Glomerular visceral epithelial cell (primary cell): ENCODE measurements at regions not wholly inside any gene's neighbourhood (a gene's known extent, or its start where the extent isn't known, plus 50 kb on each side); places are given as distances from the start of the nearest gene placed in this dataset.

ENCODE experiments used
- DNase-seq: peaks from one replicate; pipeline ENCODE4 v3.0.0-alpha.2; 2016; ENCODE audit errors: extremely low spot score

GRCh38 chr2:128690869-128691268, 372.2 kb upstream of the HS6ST1 start:
- no peak for DNase-seq

- DNase-seq = no peak
Measured at GRCh38 chr2:128691526-128691925, 372.9 kb upstream of the HS6ST1 start.

- no peak for DNase-seq
Measured at GRCh38 chr2:128692895-128693742, 374.5 kb upstream of the HS6ST1 start.

- DNase-seq = no peak
Measured at GRCh38 chr2:128693743-128694029, 375.0 kb upstream of the HS6ST1 start.

- no peak for DNase-seq
Measured at GRCh38 chr2:128695646-128696220, 377.1 kb upstream of the HS6ST1 start.

- DNase-seq = no peak
Measured at GRCh38 chr2:128696421-128696820, 377.8 kb upstream of the HS6ST1 start.

GRCh38 chr2:128701418-128701817, 382.8 kb upstream of the HS6ST1 start:
- DNase-seq = no peak

- DNase-seq = no peak
Measured at GRCh38 chr2:128702616-128703015, 383.9 kb upstream of the HS6ST1 start.

GRCh38 chr2:128708106-128708816, 389.6 kb upstream of the HS6ST1 start:
- no peak for DNase-seq

- no peak for DNase-seq
Measured at GRCh38 chr2:128710242-128710641, 391.6 kb upstream of the HS6ST1 start.

GRCh38 chr2:128710729-128711128, 392.1 kb upstream of the HS6ST1 start:
- no peak for DNase-seq

- no peak for DNase-seq
Measured at GRCh38 chr2:128714285-128714684, 395.6 kb upstream of the HS6ST1 start.

GRCh38 chr2:128714851-128715312, 396.2 kb upstream of the HS6ST1 start:
- no peak for DNase-seq

- DNase-seq = no peak
Measured at GRCh38 chr2:128715360-128715759, 396.7 kb upstream of the HS6ST1 start.

GRCh38 chr2:128716299-128716721, 397.6 kb upstream of the HS6ST1 start:
- no peak for DNase-seq

- DNase-seq = no peak
Measured at GRCh38 chr2:128717758-128718710, 399.4 kb upstream of the HS6ST1 start.

GRCh38 chr2:128720080-128721022, 401.7 kb upstream of the HS6ST1 start:
- no peak for DNase-seq

- DNase-seq = no peak
Measured at GRCh38 chr2:128721096-128721495, 402.4 kb upstream of the HS6ST1 start.

GRCh38 chr2:128722489-128722888, 403.8 kb upstream of the HS6ST1 start:
- DNase-seq = no peak

- no peak for DNase-seq
Measured at GRCh38 chr2:128724547-128724946, 405.9 kb upstream of the HS6ST1 start.

GRCh38 chr2:128724972-128725371, 406.3 kb upstream of the HS6ST1 start:
- DNase-seq = no peak
